GM18868 (cell line): ENCODE measurements at regions not wholly inside any gene's neighbourhood (a gene's known extent, or its start where the extent isn't known, plus 50 kb on each side); places are given as distances from the start of the nearest gene placed in this dataset.

ENCODE experiments used
- ATAC-seq: cut with Tn5 transposase; IDR thresholded peaks from one replicate; pipeline ENCODE4 v1.9.1; 2021; ENCODE audit warnings: mild to moderate bottlenecking, moderate library complexity; ENCODE audit not compliant: unreplicated experiment

- ATAC-seq = no peak
Observed at GRCh38 chr6:22804620-22805261, 235.4 kb downstream of the HDGFL1 start.

GRCh38 chr6:22807261-22807660 lies 237.9 kb downstream of the HDGFL1 start:
- no peak for ATAC-seq

GRCh38 chr6:22807818-22808217 lies 238.5 kb downstream of the HDGFL1 start:
- no peak for ATAC-seq

- ATAC-seq = no peak
Observed at GRCh38 chr6:22808466-22808865, 239.1 kb downstream of the HDGFL1 start.

- no peak for ATAC-seq
Observed at GRCh38 chr6:22809370-22809769, 240.0 kb downstream of the HDGFL1 start.

- no peak for ATAC-seq
Observed at GRCh38 chr6:22819209-22819608, 249.8 kb downstream of the HDGFL1 start.

- ATAC-seq = no peak
Observed at GRCh38 chr6:22821664-22822320, 252.4 kb downstream of the HDGFL1 start.

GRCh38 chr6:22825210-22825609 lies 255.8 kb downstream of the HDGFL1 start:
- ATAC-seq = no peak

- no peak for ATAC-seq
Observed at GRCh38 chr6:22826961-22827360, 257.6 kb downstream of the HDGFL1 start.

GRCh38 chr6:22827760-22828159 lies 258.4 kb downstream of the HDGFL1 start:
- ATAC-seq = no peak

GRCh38 chr6:22828179-22829062 lies 259.1 kb downstream of the HDGFL1 start:
- no peak for ATAC-seq

GRCh38 chr6:22829070-22829469 lies 259.7 kb downstream of the HDGFL1 start:
- no peak for ATAC-seq

- ATAC-seq = no peak
Observed at GRCh38 chr6:22830463-22830862, 261.1 kb downstream of the HDGFL1 start.

- ATAC-seq = no peak
Observed at GRCh38 chr6:22833191-22833590, 263.8 kb downstream of the HDGFL1 start.

- ATAC-seq = no peak
Observed at GRCh38 chr6:22838345-22838744, 269.0 kb downstream of the HDGFL1 start.

- no peak for ATAC-seq
Observed at GRCh38 chr6:22845467-22845866, 276.1 kb downstream of the HDGFL1 start.

- no peak for ATAC-seq
Observed at GRCh38 chr6:22848121-22848520, 278.8 kb downstream of the HDGFL1 start.

- ATAC-seq = no peak
Observed at GRCh38 chr6:22849921-22850320, 280.6 kb downstream of the HDGFL1 start.

GRCh38 chr6:22852101-22852500 lies 282.7 kb downstream of the HDGFL1 start:
- no peak for ATAC-seq

GRCh38 chr6:22873513-22874136 lies 304.3 kb downstream of the HDGFL1 start:
- no peak for ATAC-seq

- ATAC-seq = no peak
Observed at GRCh38 chr6:22875845-22876244, 306.5 kb downstream of the HDGFL1 start.
